Activated naive CD4-positive, alpha-beta T cell treated with anti-CD3 and anti-CD28 coated beads, Interleukin-2, amount 10 ng/mL, durations not matched to agents 7 days and 5 days (primary cell): ENCODE measurements at regions not wholly inside any gene's neighbourhood (a gene's known extent, or its start where the extent isn't known, plus 50 kb on each side); places are given as distances from the start of the nearest gene placed in this dataset.
"Not testable (repeated sequence)": the region's sequence is repeated elsewhere in the genome, so short reads cannot be mapped to it uniquely, and the experiment has no call there.

Source experiments
- CTCF ChIA-PET: fragments of 350-600 bp; sonication (Branson Sonifier 250); formaldehyde crosslinking; loops from one replicate; lab custom pipeline; 2021; ENCODE audit warnings: antibody characterized with exemption; lab: Charles Lee
- DNase-seq: peaks from one replicate; pipeline ENCODE4 v3.0.0-alpha.2; 2020
- H3K27ac Mint-ChIP-seq: one replicate; pipeline ENCODE4 v1.8.0; 2021; ENCODE audit warnings: mild to moderate bottlenecking, moderate library complexity, mixed read lengths
- H3K27me3 Mint-ChIP-seq: one replicate; pipeline ENCODE4 v1.8.0; 2021; ENCODE audit warnings: mild to moderate bottlenecking, mixed read lengths
- H3K36me3 Mint-ChIP-seq: one replicate; pipeline ENCODE4 v1.8.0; 2021; ENCODE audit warnings: mixed read lengths
- H3K4me1 Mint-ChIP-seq: one replicate; pipeline ENCODE4 v1.8.0; 2021; ENCODE audit warnings: mixed read lengths
- H3K4me3 Mint-ChIP-seq: one replicate; pipeline ENCODE4 v1.8.0; 2021; ENCODE audit warnings: mild to moderate bottlenecking, moderate library complexity, mixed read lengths
- H3K9me3 Mint-ChIP-seq: one replicate; pipeline ENCODE4 v1.8.0; 2021; ENCODE audit warnings: mixed read lengths

DNA sequence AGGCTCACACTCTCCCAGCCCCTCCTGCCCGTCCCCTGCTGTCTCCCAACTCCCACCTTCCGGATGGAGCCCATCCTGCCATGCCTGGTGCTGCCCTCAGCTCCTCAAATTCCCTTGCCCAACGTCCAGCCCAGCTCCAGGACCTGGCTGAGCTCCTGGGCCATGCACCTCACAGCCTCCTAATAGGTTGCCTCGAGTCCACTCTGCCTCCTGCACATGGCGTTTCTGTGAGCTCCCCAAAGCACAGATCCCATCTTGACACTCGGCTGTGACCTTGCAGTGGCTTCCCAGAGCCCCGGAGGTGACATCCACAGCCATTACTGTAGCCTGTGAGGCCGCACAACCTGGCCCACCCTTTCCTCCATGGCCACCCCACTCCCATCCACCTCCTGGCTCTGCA lies 191.9 kb upstream of the SALL3 start:
- DNase-seq = no peak

DNA sequence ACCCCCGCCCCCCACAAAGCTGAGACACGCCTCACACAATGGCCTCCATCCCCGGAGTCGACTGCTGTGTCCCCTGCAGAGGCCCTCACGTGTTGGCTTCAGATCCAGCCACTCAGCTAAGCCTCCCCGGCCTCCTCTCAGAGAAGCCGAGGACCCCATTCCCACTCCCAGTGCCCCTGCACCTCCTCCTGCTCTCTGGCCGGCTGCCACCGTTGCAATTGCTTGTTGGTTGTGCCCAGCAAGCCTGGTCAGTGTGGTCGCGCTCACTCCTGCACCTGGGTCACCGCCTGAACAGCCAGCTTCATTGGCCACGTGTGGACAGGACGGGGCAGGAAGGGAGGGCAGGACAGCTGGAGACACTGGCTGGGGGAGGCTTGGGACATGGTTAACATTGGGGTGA lies 191.5 kb upstream of the SALL3 start:
- Mint-ChIP-seq H3K27me3 (no peaks in the 10 kb centered on the region), H3K4me1 (no peaks in the 10 kb centered on the region), H3K9me3 (peaks cover 2% of the 10 kb centered on the region), H3K27ac (no peak overlapping the region), H3K36me3 (no peaks in the 10 kb centered on the region), H3K4me3 (no peak overlapping the region)
- DNase-seq = no peak
- CTCF ChIA-PET = no interaction called here

More for the DNA sequence above, 191.9 kb upstream of the SALL3 start:
- Mint-ChIP-seq H3K9me3 (peaks cover 2% of the 10 kb centered on the region), H3K4me1 (no peaks in the 10 kb centered on the region), H3K27ac (no peak overlapping the region), H3K36me3 (no peaks in the 10 kb centered on the region), H3K27me3 (no peaks in the 10 kb centered on the region), H3K4me3 (no peak overlapping the region)
- CTCF ChIA-PET = no interaction called here

DNA sequence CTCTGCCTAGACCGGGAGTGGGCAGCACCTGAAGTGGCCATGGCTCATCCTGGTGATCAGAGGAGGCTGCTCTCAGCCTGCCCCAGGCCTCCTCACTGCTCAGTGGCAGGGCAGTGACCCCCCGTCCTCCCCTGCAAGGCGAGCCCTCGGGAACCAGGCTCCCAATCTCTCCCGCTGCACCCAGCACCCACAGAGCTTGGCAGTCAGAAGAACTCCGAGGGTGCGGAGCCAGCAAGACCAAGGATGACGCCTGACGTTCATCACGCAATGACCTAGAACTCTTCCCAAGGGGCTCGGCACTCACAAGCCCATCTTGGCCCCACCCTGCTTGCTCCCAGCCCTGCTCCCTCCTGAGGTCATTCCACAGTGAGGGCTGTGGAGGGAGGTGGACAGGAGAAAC lies 189.8 kb upstream of the SALL3 start:
- Mint-ChIP-seq H3K27ac (no peak overlapping the region), H3K27me3 (no peaks in the 10 kb centered on the region), H3K4me3 (no peak overlapping the region), H3K9me3 (peaks cover 2% of the 10 kb centered on the region), H3K4me1 (no peaks in the 10 kb centered on the region), H3K36me3 (no peaks in the 10 kb centered on the region)
- no peak for DNase-seq
- CTCF ChIA-PET = no interaction called here

DNA sequence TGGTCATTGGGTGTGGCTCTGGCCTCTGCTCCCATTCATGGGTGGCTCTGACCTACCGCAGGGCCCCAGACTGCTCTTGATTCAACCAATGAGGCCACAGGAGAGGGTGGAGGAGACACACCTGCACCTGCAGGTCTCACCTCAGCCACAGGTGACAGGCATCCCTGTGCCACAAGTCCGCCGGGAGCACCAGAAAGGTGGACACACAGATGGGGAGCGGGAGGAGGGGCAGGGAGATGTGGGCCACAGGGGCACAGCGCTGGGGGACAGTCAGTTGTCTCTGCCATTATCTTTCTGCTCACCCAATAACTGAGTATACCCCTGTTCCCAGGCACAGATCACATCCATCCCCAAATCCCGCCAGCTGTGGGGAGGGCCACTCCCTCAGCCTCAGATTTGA lies 189.1 kb upstream of the SALL3 start:
- no peak overlapping the region for H3K27ac Mint-ChIP-seq
- CTCF ChIA-PET = no interaction called here
- H3K36me3 Mint-ChIP-seq = no peaks in the 10 kb centered on the region
- H3K4me1 Mint-ChIP-seq = no peaks in the 10 kb centered on the region
- peaks cover 2% of the 10 kb centered on the region for H3K9me3 Mint-ChIP-seq
- no peak overlapping the region for H3K4me3 Mint-ChIP-seq
- H3K27me3 Mint-ChIP-seq = no peaks in the 10 kb centered on the region
- DNase-seq = no peak

DNA sequence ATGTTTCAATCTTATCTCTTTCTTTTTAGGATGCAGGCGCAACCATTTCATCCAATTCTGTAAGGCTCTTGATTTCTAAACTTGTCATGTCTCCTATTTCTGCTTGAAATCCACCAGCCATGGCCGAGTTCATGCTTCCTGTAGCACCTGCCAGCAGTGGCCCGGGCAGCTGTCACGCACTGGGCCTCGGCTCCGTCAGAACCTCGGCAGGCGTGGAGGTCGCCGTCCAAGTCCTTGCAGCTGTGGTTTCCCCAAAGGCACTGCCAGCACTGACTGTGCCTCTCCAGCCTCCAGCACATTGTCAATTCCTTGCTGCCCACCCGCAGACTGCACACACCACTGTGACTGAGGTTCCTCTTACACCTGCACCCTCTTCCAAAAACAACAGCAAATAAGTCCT lies 188.7 kb upstream of the SALL3 start:
- H3K36me3 Mint-ChIP-seq = no peaks in the 10 kb centered on the region
- no peaks in the 10 kb centered on the region for H3K27me3 Mint-ChIP-seq
- H3K27ac Mint-ChIP-seq = no peak overlapping the region
- CTCF ChIA-PET = no interaction called here
- no peak overlapping the region for H3K4me3 Mint-ChIP-seq
- H3K4me1 Mint-ChIP-seq = no peaks in the 10 kb centered on the region
- no peak for DNase-seq
- H3K9me3 Mint-ChIP-seq = peaks cover 2% of the 10 kb centered on the region

DNA sequence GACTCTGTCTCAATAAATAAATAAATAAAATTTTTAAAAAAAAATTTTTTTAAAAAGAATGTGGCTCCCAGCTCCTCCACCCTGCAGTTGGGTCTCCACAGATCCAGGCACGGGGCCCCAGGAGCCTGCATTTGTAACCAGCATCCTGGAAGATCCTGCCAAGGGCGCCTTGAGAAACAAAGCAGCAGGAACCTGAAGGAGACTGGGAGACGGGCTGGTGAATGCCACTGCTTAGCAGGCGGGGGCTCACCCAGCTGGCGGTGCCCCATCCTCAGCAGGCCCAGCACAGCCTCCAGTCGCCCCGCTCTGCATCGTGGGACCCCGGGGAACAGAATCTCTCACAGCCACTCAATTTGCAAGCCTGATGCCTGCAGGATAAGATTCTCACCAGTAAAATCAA lies 187.5 kb upstream of the SALL3 start:
- H3K9me3 Mint-ChIP-seq = peaks cover 5% of the 10 kb centered on the region
- no peak overlapping the region for H3K4me3 Mint-ChIP-seq
- no peak for DNase-seq
- no peak overlapping the region for H3K27ac Mint-ChIP-seq
- CTCF ChIA-PET = no interaction called here
- H3K27me3 Mint-ChIP-seq = no peaks in the 10 kb centered on the region
- no peaks in the 10 kb centered on the region for H3K4me1 Mint-ChIP-seq
- no peaks in the 10 kb centered on the region for H3K36me3 Mint-ChIP-seq

DNA sequence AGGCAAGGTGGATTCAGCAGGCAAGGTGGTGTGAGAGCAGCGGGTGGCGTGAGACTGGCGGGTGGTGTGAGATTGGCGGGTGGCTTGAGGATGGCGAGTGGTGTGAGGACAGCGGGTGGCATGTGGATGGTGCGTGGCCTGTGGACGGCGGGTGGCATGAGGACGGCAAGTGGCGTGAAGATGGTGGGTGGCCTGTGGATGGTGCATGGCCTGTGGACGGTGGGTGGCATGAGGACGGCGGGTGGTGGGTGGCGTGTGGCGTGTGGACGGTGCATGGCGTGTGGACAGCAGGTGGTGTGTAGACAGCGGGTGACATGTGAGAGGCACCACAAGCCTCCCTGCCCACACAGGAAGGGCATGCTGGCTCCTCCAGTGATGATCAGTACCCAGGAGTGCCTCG lies 186.9 kb upstream of the SALL3 start:
- CTCF ChIA-PET = no interaction called here
- no peaks in the 10 kb centered on the region for H3K36me3 Mint-ChIP-seq
- H3K4me1 Mint-ChIP-seq = no peaks in the 10 kb centered on the region
- H3K27me3 Mint-ChIP-seq = no peaks in the 10 kb centered on the region
- no peak for DNase-seq
- H3K4me3 Mint-ChIP-seq = no peak overlapping the region
- no peak overlapping the region for H3K27ac Mint-ChIP-seq
- peaks cover 3% of the 10 kb centered on the region for H3K9me3 Mint-ChIP-seq

DNA sequence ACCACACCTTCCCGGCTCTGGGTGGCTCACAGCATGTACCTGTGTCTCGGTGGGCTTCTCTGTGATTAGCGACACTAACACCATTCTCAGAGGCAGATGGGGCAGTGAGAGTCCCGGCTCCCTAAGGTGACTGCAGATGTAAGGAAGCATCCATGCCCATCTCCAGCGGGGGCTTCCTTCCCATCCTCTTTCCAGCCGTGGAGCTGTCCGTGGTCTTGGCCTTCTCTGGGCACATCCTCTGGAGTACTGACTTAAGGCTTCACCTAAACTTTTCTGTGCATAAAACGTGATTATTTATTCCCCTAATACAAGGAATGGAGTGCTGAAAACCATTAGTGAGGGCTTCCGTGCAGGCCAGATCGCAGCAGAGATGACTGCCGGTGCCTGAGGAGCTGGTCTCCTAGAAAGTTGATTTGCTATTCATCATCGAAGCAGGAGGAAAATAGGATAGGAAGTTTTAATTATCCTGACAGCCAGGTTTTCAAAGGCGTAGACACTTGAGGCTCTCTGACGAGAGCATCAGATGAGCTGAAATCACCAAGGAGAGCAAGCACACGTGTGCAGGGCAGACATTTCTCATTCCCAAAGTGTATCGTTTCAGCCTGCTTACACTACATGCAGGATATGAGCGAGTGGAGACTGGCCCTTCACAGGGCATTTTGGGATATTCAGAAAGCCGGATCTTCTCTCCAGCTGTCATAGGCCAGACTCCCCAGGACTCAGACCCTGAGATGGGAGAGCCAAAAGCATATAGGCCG lies 186.1 kb upstream of the SALL3 start:
- H3K36me3 Mint-ChIP-seq = no peaks in the 10 kb centered on the region
- H3K27ac Mint-ChIP-seq = no peak overlapping the region
- CTCF ChIA-PET = no interaction called here
- no peaks in the 10 kb centered on the region for H3K27me3 Mint-ChIP-seq
- H3K4me3 Mint-ChIP-seq = no peak overlapping the region
- H3K4me1 Mint-ChIP-seq = no peaks in the 10 kb centered on the region
- DNase-seq = no peak
- H3K9me3 Mint-ChIP-seq = peaks cover 2% of the 10 kb centered on the region

DNA sequence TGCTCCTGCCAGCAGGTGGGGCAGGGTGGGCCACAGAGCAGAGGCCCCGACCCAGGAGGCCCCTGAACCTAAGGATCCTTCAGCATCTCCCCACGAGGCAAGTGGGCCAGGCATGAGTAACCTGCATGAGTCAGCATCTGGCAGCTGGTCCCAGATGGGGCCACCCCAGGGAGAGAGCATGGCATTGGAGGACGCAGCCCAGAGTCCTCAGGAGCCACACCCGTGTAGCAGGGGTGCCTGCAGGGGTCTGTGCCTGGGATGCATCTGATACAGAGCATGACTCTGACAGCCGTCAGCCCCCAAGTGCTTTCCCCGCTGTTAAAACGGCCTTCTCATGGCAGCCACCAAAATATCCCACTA lies 185.6 kb upstream of the SALL3 start:
- Mint-ChIP-seq H3K36me3 (no peaks in the 10 kb centered on the region), H3K4me3 (no peak overlapping the region), H3K4me1 (no peaks in the 10 kb centered on the region), H3K9me3 (peaks cover 2% of the 10 kb centered on the region), H3K27me3 (no peaks in the 10 kb centered on the region), H3K27ac (no peak overlapping the region)
- CTCF ChIA-PET = no interaction called here
- no peak for DNase-seq

DNA sequence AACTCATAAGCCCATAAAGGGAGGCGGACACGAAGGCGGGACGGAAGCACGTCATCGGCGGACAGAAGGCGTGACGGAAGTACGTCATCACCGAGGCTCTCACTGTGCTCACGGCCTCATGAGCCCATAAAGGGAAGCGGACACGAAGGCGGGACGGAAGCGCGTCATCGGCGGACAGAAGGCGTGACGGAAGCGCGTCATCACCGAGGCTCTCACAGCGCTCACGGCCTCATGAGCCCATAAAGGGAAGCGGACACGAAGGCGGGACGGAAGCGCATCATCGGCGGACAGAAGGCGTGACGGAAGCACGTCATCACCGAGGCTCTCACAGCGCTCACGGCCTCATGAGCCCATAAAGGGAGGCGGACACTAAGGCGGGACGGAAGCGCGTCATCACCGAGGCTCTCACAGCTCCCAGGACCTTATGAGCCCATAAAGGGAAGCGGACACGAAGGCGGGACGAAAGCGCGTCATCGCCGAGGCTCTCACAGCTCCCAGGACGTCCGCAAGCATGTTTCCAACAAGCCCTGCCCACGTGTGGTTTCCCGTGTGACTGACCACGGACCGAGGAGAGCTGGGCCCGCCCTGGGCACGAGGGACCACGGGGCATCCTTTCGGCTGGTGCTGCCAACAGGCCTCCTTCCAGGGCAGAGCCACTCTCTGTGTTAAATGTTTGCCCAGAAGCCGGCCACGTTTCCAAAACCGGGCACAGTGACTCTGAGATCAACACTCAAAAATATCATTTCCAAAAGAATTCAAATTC lies 182.7 kb upstream of the SALL3 start:
- Mint-ChIP-seq H3K4me1 (no peaks in the 10 kb centered on the region), H3K4me3 (no peak overlapping the region), H3K27me3 (no peaks in the 10 kb centered on the region), H3K36me3 (no peaks in the 10 kb centered on the region), H3K27ac (no peak overlapping the region), H3K9me3 (peaks cover 4% of the 10 kb centered on the region)
- CTCF ChIA-PET = no interaction called here
- DNase-seq = no peak

DNA sequence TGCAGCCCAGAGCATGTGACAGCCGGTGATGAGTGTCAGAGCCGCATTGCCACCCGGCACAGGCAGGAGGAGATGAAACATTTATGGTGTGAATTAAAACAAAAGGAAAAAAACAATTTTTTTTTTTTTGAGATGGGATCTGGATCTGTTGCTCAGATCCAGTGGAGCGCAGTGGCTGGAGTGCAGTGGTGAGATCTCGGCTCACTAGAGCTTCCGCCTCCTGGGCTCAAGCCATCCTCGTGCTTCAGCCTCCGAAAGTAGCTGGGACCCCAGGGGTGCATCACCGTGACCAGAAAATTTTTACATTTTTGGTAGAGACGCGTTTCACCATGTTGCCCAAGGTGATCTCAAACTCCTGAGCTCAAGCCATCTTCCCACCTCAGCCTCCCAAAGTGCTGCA lies 182.1 kb upstream of the SALL3 start:
- Mint-ChIP-seq H3K27ac (no peak overlapping the region), H3K4me1 (no peaks in the 10 kb centered on the region), H3K36me3 (no peaks in the 10 kb centered on the region), H3K27me3 (no peaks in the 10 kb centered on the region), H3K9me3 (peaks cover 5% of the 10 kb centered on the region), H3K4me3 (no peak overlapping the region)
- no peak for DNase-seq
- CTCF ChIA-PET = no interaction called here

DNA sequence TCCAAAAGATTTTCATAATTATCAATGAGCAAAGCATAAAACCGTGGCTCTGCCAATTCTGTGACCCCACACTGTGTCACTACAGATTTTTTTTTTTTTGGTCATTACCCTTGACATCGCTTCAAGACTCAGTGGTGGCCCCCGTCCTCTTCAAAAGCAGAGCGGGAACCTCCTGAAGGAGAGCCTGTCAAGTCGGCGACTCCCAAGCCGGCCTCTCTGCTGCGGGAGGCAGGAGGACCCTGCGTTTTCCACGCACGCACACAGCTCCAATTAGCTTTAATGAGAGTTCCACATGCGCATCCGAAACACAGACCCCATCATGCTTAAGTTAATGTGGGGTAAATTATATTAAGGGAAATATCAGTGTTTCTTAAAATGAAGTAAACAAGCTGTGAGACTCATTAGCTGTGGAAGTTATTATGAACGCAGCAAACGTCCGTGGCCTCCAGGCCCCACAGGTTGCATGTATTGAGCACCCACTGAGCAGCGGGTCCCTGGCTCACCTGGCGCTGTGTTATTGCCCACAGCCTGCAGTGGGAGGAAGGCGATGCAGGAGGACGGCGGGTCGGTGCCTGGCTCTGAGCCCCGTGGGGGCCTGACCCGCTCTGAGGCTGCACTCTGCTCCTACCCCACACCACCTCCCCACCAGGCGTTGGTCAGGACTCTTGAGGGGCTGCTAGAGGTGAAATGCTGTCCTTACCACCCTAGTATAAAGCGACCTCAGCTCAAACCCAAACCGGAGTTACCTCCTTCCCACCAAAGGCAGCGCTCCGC lies 181.0 kb upstream of the SALL3 start:
- Mint-ChIP-seq H3K4me1 (no peaks in the 10 kb centered on the region), H3K27me3 (no peaks in the 10 kb centered on the region), H3K9me3 (peaks cover 5% of the 10 kb centered on the region), H3K36me3 (no peaks in the 10 kb centered on the region), H3K4me3 (no peak overlapping the region), H3K27ac (no peak overlapping the region)
- CTCF ChIA-PET = interaction anchor here (0.5 kb wide), 1 partner anchor 19 kb away, joined by 3 read pairs; no protein-coding TSS in a partner anchor
- no peak for DNase-seq

DNA sequence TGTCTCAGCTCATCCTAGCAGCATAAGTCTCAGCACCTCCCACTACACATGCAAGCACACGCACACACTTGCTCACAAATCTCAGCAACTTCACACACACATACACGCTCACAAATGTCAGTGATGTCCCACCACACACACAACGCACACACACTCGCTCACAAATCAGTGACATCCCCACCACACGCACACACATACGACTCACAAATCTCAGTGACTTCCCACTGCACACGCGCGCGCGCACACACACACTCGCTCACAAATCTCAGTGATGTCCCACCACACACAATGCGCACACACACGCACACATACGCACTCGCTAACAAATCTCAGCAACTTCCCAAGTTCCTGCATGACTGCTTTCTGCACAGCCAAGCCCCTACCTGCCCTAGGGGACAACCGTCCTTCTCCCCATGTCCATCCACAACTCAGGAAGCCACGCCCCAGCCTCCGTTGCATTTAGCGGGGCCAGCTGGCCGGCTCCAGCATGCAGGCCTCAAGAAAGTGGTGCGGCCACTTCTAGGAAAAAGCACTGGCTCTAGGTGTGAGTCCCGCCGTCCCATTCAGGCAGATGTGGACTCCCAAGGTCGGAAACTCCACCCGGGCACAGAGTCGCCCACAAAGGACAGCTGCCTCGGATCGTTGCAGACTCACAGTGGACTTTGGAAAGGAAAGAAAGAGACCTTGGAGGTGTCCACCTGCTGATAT lies 180.1 kb upstream of the SALL3 start:
- no peaks in the 10 kb centered on the region for H3K4me1 Mint-ChIP-seq
- no peaks in the 10 kb centered on the region for H3K27me3 Mint-ChIP-seq
- H3K36me3 Mint-ChIP-seq = no peaks in the 10 kb centered on the region
- peaks cover 5% of the 10 kb centered on the region for H3K9me3 Mint-ChIP-seq
- CTCF ChIA-PET = no interaction called here
- DNase-seq = no peak
- H3K4me3 Mint-ChIP-seq = no peak overlapping the region
- H3K27ac Mint-ChIP-seq = no peak overlapping the region

DNA sequence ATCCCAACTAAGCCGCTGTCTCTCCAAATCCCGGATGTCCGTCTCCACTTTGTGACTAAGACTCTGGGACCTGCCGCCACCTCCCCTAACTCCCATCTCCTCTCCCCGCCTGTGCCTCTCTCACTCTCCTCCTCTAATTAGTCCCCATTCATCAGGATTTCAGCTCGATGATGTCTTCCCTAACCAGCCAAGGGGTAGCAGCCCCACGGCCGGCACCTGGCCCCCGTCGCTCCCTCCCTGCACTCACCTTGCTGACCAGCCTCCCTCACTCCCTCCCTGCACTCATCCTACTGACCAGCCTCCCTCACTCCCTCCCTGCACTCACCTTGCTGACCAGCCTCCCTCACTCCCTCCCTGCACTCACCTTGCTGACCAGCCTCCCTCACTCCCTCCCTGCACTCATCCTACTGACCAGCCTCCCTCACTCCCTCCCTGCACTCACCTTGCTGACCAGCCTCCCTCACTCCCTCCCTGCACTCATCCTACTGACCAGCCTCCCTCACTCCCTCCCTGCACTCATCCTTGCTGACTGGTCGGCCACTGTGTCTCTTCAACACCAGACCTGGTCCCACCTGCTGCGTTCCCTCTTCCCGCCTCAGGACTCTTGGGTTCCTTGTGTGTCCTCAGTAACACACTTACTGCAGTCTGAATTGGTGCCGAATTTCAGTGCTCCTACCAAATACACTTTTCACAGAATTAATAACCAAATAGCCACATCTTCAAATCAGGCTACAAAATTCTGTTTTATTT lies 179.3 kb upstream of the SALL3 start:
- H3K36me3 Mint-ChIP-seq, H3K9me3 Mint-ChIP-seq, H3K4me3 Mint-ChIP-seq, H3K4me1 Mint-ChIP-seq, H3K27me3 Mint-ChIP-seq, H3K27ac Mint-ChIP-seq, CTCF ChIA-PET, DNase-seq: not testable (repeated sequence)
